T-helper 1 cell treated with Interleukin-12 subunit alpha and Interleukin-12 subunit beta and Interleukin-4 antibody, amounts not matched to agents 30 ng/mL and 1 ng/mL, for 36 hours (primary cell): ENCODE measurements at regions not wholly inside any gene's neighbourhood (a gene's known extent, or its start where the extent isn't known, plus 50 kb on each side); places are given as distances from the start of the nearest gene placed in this dataset.

Source experiments
- intact Hi-C: fragments of 100-400 bp; cut with micrococcal nuclease; formaldehyde crosslinking; loops from one replicate; pipeline ENCODE4 v1.15.1; 2024

DNA sequence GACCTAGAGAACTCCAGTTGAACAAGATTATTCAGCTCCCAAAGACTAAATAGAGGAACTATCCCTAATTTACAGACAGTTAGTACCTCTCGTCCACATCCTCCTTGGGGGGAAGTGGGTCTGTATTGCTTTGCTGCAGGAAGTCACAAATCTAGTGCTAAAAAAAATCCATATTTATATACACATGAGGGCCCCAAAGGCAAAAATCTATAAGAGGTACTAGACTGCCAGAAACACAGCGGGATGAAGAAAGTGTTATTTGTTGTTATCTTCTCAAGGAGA, 190.1 kb downstream of the TTC8 start:
- intact Hi-C loops, result no loop called here

DNA sequence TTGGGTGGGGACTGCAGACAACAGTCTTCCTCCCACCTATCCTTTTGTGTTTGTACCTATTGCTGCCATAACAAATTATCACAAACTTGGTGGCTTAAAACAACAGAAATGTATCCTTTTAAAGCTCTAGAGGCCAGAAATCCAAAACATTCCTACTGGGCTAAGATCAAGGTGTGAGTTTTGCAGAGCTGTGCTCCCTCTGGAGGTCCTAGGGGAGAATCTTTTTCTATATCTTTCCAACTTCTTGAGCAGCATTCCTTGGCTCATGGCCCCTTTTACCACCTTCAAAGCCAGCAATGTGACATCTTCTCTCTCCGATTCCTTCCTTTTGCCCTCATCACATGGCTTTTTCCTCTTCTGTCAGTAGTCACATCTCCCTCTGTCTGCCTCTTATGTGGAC, 190.6 kb downstream of the TTC8 start:
- intact Hi-C loops, result no loop called here

DNA sequence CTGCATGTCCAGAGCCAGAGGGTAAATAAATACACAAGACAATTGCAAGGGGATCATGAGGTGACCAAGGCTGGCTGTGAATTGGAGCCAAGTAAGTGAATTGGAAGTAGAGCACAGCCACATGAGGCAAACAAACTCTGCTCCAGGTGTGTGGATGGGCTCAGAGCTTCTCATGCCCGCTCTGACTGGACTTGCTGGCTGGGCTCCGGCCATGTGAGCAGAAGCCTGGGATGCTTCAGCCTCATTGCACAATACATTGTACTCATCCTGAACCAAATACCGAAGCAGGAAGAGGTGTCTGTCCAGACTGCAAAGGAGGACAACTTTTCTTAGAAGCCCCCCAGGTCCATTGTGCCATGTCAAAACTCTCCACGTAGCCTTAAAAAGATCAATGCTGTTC, 193.0 kb downstream of the TTC8 start:
- intact Hi-C loops, result no loop called here

DNA sequence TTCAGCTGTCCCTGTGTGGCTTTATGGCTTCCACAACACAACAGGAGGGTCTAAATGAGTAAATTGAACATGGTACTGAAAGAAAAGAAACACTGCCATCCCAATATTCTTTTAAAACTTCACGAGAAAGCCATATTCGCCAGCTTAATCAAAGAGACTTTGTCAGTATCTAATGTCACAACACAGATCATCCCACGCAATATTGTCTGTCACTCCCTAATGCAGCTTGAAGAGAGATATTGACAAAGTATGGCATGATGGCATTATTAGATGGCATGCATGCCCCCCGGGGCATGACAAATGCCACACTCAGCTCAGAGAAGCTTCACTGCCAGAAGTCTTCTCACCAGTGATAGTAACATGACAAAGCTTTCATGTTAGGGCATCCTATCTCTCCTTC, 197.8 kb downstream of the TTC8 start:
- intact Hi-C loops, result no loop called here

DNA sequence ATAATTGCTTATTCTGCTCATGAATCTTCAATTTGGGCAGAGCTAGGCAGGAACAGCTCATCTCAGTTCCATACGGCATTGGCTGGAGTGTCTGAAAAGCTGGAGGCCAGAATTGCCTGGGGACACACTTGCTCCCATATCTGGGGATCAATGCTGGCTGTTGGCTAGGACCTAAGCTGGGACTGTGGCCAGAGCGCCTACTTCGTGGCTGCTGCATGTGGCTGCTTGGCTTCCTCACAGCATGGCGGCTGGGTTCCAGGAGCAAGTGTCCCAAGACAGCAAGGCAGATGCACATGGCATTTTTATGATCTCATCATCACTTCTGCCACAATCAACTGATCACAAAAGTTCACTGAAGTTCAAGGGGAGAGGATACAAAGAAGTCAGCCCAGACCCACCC, 200.2 kb downstream of the TTC8 start:
- intact Hi-C loops, result loop anchor here (5.0 kb wide), 3 partner anchors 357 to 1213 kb away; no protein-coding TSS in a partner anchor

DNA sequence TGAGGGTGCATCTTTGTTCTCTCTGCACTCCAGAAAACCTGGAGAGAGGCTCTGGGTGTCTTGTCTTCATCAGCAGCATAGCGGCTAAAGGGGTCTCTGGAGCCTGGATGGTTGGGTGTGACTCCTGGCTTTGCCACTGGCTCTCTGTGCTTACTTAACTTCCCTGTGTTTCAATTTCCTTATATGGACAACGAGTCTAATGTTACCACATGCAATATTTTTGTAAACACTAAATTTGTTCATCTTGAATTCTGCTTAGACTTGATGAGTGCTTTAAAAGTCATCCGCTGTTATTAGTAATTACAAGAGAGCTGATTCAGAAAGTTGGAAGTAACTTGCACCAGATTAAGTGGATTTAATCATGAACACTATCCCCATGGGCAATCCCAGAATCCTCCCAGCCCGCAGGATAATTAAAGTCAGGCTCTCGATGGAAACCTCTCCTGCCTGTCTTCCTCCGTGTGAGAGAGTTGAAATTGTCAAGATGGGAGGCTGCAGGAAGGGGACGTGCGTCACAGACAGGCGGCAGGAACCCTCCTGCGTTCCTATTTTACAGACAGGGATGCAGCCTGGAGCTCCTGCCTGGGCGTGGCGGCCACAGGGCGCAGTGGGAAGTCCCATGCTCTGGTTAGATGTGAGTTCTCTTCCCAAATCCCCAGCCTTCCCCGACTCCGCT, 201.2 kb downstream of the TTC8 start:
- intact Hi-C loops, result loop anchor here (5.0 kb wide), 3 partner anchors 358 to 1212 kb away; no protein-coding TSS in a partner anchor

DNA sequence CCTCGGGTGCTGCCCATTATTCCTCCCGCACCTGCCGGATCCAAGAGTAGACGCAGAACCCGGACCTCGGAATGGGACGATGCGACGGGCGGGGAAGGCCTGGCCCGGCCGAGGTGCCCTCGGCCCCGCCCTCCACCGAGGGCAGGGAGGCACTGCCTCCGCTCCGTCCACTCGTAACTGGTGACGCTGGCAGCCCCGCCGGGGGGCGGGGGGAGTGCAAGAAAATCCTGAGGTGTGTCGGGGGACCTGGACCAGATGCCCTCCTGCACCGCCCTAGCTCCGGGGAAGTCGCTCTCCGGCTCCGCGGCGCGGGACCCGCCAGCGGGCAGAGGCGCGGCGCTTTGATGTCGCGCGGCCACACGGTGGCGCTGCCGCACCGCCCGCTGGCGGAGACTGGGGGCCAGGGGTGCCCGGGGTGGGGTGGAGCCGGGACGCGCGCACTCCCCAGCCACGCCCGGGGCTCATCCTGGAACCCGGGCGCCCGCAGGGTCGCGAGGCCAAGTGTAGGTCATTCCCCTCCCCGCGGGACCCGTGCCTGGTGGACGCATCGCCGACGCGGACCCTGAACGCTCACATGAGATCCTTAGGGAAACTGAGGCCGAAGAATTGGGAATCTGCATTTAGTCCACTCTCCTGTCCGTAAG, 202.8 kb downstream of the TTC8 start:
- intact Hi-C loops, result loop anchor here (1.0 to 5.0 kb wide), 6 partner anchors 360 to 1210 kb away; no protein-coding TSS in a partner anchor

DNA sequence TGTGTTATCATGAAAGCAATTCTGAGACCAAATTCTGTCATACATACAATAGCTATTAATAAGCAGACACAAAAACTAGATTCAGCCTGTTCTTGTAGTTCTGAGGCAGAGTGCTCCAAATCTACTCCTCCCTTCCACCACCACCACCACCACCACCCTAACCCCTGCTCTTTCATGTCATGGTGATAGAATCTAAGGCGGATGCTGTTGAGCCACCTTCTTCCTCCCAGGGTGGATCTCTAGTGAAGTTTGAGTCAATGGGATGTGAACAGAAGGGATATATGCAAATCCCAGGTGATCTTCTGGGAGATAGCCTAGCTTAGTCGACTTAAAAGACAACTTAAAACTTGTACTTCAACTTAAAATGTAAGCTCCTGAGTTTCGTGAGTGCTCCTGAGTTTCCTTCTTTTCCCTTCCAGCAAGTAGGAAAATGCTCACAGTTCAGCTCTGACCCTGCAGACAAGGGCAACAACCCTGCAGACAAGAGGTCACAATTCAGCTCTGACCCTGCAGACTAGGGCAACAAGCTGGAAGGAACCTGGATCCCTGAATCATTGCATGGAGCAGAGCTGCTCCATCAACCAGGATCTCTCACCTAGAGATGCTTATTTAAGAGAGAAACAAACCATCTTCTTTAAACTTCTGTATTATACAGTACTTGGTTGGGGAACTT, 204.1 kb downstream of the TTC8 start:
- intact Hi-C loops, result loop anchor here (5.0 kb wide), 3 partner anchors 361 to 1209 kb away; no protein-coding TSS in a partner anchor

DNA sequence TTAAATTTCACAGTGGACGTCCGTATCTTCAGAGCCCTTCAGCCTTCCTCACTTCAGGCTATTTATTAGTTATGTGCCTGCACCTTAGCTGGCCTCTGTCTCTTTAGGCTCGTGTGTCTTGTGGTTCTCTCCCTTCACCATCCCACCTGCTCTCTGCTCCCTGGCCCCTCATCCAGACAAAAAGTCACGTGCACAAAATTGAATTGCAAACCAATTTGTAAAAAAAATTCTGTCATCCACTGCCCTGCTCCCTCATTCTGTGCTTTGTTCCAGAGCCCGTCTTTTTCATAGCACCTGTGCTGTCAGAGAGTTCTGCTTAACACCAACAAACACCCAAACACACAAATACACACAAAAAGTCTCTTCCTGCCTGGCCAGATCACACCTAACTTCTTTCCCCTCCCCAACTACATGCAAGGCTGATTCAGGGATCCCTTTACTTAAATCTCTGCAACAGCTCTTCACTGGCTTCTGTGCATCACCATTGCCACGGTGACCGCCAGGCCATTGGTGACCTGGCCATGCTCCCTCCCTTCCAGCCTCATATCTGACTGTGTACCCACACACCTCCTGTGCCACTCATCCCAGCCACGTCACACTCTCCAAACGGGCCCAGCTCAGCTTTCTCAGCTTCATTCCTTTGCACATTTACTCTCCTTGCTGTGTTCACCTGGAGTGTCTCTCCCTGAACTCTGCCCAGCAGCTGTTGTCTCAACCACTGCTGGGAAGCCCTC, 205.7 kb downstream of the TTC8 start:
- intact Hi-C loops, result loop anchor here (5.0 kb wide), 3 partner anchors 363 to 1207 kb away; no protein-coding TSS in a partner anchor

DNA sequence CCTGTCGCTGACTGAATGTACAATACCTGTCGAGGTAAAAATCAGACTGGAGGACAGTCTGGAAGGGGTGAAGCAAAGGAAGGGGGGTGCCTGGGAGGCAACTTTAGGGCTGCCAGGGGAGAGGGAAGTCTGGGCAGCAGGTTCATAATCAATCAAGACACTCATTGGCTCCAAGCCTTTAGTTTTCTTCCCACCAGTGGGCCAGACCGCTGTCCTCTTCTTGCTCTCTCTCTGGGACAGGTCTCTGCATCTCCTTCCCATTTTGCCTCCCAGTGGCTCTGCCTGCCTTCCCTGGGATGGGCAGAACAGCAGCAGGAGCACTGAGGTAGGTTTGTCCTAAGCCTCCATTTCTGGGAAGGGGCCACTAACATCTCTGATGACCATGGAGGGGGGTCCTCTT, 206.5 kb downstream of the TTC8 start:
- intact Hi-C loops, result no loop called here

DNA sequence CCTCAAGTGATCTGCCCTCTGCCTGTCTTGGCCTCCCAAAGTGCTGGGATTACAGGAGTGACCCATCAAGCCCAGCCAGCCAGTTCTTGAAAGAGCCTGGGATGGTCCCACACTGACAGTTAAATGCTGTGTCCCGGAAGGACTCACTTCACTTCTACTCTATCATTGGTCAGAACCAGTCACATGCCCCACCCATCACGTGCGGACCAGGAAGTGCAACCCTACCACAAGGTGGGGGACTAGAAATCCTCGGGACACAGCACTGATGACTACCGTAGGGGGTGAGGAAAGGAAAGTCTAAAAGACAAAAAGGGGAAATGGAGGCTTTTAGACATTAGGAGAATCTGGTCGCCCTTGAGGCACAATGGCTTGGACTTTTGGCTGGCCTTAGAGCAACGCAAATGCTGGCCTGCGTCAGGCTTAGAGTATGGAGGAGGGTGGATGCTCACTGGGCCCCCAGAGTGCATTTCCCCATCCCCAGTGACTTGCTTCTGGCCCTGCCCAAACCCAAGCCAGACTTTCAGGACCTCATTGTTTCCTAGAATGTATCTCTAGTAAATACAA, 207.7 kb downstream of the TTC8 start:
- intact Hi-C loops, result no loop called here

DNA sequence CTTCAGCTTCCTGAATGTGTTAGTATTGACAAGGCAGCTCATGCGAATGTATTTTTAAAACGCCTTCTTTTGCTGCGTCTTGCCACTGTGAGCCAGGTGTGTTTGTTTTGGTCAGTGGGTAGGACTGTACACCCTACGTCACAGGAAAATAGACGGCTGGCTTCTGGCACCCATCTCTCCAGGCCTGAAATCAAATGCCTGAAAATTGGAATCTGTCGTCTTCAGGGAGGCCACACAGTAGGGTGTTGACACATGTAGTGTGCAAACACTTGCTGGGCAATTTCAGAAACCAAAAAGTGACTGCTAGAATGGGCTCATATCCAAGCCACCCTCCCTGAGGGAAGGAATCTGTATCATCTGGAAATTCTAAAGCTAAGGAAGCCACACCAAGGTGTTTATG, 209.3 kb downstream of the TTC8 start:
- intact Hi-C loops, result no loop called here

DNA sequence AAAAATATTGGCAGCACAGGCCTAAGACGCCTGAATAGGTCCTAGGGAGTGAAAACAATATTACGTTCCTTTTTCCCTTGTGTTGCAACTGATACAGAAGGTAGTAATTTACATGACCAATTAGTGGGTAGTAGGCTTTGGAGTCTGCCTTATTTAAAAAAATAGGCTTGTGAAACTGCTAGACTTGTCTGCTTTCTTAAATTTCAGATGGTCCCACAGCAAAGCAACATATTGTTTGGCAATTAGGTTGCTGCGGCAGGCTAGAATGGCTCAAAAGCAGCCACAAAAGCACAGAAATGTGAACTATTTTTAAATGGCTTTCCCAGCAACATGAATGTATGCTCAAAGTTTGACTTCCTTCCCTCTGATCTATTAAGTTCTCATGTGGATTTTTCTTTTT, 211.9 kb downstream of the TTC8 start:
- intact Hi-C loops, result no loop called here

DNA sequence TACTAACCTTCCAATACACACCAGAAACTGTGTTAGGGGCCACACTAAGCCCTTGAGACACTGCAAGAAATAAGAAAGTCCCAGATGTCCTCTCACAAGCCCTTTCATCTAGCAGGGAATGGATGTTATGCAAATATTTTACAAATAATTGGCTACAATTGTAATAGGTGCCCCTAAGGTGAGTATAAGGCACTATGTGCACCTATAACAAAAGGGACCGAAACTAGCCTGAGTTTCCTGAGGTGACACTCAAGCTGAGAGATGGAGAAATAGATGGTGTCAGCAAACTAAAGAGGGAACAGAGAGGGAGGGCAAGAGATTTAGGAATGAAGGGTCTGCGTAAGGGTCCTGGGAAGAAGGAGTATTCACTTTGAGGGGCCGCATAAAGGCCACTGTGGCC, 212.6 kb downstream of the TTC8 start:
- intact Hi-C loops, result no loop called here

DNA sequence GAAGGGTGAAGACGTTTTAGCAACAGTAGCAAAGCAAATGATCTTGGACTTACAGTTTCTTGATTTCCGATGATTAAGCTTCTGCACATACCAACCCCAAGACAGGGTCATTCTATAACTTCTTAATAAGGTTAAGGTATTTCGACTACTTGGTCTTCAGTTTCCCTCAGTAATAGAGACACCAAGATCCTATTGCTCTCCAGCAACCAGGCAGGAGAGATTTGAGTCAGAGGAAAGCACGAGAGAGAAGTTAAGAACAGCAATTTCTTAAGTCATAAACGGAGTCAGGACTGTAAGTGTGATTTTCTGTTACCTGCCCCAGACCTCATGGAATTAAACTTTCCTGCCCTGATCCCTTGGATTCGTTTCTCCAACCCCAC, 215.6 kb downstream of the TTC8 start:
- intact Hi-C loops, result loop anchor here (1.0 to 5.0 kb wide), 5 partner anchors 137 to 875 kb away; partner anchors contain the start of gene FOXN3

DNA sequence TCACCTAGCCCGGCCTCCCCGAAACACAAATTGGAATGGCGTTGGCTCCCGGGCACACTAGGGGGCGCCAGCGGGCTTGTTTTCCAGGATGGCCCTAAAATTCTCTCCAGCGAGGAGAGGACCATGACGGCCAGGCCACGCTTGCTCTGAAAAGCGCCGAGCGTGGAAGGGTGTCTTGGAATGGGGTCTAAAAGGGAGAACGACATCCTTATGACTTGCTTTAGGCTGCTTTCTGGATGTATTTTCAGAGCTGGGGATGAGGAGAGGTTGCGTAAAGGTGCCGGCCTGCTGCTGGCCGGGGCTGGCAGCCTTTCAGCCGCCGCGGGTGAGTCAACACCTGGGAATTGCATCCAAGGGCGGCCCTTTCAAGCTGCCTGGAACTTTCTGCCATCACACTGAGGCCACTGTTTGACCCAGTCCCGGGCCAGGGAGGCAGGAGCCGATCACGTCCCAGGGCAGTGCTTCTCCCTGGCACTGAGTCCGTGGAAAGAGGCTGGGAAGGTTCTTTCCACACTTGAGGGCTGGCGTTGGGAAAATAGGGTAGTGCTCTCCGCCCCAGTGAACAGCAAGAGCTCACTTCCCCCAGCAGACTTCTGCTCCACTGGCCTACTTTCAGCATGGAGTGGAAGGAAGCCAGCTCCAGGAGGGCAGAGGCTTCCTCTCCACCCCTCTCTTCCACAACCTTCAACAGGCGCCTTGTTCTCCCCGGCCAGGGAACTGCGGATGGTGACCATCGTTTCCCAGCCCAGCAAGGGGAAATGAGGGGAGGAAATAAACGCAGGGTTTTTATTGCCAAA, 216.2 kb downstream of the TTC8 start:
- intact Hi-C loops, result loop anchor here (1.0 to 5.0 kb wide), 5 partner anchors 137 to 875 kb away; partner anchors contain the start of gene FOXN3

DNA sequence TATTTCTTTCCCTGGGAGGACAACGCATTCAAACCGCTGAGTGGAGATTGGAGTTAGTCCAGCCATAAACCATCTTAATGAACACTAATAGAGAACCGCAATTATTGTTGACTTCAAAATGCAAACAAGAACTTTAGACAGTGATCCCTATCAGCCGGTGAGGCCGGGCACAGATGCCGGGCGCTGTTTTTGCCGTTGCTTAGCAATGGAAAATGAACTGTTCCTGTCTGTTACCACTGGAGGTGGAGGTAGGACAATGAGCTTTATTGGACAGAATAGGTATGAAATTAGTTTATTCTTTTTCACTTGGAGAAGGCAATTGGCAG, 216.8 kb downstream of the TTC8 start:
- intact Hi-C loops, result loop anchor here (5.0 kb wide), 1 partner anchor 376 kb away; the partner anchor contains the start of gene FOXN3

DNA sequence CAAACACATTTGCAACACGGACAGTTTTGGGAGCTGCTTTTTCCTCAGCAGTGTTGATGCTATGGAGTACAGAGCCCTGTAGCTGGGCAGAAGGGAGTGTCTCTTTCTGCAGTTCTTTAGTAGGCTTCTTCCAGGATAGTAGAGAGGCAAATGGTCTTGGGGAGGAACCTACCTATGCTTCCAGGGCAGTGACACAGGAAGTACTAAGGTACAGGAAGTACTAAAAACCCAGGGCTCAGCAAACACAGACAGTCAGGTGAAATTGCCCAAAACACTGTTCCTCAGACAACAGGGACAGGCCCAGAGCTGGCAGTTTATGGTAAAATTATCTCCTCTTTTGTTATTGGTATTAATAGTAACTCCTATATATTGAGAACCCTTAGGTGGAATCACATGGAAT, 217.6 kb downstream of the TTC8 start:
- intact Hi-C loops, result loop anchor here (5.0 kb wide), 1 partner anchor 375 kb away; the partner anchor contains the start of gene FOXN3

DNA sequence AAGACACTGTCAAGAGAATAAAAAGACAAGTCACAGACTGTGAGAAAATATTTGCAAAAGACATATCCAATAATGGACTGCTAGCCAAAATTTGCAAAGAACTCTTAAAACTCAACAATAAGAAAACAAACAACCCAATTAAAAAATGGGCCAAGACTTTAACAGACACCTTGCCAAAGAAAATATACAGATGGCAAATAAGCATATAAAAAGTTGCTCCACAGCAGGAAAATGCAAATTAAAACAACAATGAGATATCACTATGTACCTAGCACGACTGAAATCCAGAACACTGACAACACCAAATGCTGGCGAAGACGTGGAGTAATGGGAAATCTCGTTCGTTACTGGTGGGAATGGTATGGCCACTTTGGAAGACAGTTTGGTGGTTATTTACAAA, 228.9 kb downstream of the TTC8 start:
- intact Hi-C loops, result no loop called here

DNA sequence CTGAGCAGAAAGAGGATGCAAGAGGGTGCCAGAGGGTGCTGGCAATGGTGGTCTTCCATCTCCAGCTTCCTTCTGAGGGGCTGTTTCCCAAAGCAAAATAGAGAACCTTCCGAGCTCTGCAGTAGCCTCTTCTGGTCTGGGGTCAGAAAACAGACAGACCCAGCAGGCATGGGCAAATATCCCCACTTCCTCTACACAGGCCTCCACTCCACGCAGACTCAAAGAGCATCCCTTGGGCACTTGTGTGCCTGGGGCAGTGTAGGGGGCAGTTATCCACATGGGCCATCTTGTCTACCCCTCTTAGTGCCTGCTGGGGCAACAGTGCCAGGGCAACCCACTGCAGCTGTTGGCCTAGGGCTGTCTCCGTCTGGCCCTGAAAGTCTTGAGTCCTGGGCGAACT, 231.9 kb downstream of the TTC8 start:
- intact Hi-C loops, result no loop called here

DNA sequence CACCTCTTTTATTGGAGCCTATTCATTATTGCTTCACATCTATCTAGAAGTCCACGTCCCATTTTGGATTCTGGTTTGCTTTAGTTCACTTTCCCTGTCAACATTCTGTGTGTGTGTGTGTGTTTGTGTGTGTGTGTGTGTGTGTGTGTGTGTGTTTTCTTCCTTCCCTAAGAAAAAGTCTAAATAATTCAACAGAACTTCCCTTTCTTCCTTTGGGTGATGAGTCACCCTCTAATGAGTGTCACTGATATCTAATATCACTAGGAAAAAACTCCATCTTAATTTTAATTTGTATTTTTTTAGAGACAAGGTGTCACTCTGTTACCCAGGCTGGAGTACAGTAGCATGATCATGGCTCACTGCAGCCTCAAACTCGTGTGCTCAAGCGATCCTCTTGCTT, 234.2 kb downstream of the TTC8 start:
- intact Hi-C loops, result no loop called here
